ENCODE measurements at regions not wholly inside any gene's neighbourhood (a gene's known extent, or its start where the extent isn't known, plus 50 kb on each side); places are given as distances from the start of the nearest gene placed in this dataset.

GRCh38 chr2:150946831-150947230, 314.8 kb downstream of the RBM43 start:
- H3K36me3 Mint-ChIP-seq: no peaks in the 10 kb centered on the region
- H3K4me3 Mint-ChIP-seq: no peak overlapping the region
- no peak for ATAC-seq
- no peaks in the 10 kb centered on the region for H3K4me1 Mint-ChIP-seq
- H3K27ac Mint-ChIP-seq: no peak overlapping the region
- no peaks in the 10 kb centered on the region for H3K27me3 Mint-ChIP-seq
- H3K9me3 Mint-ChIP-seq: peaks cover 3% of the 10 kb centered on the region

GRCh38 chr2:150944315-150944714, 317.3 kb downstream of the RBM43 start:
- Mint-ChIP-seq H3K27ac (no peak overlapping the region), H3K27me3 (no peaks in the 10 kb centered on the region), H3K9me3 (peaks cover 4% of the 10 kb centered on the region), H3K4me3 (no peak overlapping the region), H3K36me3 (no peaks in the 10 kb centered on the region), H3K4me1 (no peaks in the 10 kb centered on the region)
- ATAC-seq: no peak

DNA sequence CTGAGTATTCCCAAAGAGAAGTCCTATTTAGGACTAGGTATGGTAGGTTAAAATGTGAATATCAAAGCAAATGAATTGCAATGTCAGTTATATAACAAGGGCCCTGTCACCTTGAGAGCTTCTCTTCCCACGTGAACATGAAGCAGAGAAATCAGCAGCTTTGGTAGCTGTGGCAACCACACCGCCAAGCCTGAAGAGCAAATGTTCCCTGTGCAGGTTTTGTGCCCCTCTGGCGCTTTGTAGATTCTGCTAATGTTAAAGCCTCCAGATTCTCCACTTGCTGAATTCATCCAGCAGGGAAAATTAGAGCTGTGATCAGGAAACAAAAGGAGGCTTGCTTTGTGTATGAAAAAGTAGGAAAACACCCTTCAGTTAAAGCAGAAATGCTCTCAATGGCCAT, 322.6 kb downstream of the RBM43 start:
- Mint-ChIP-seq H3K27ac (no peak overlapping the region), H3K4me3 (no peak overlapping the region), H3K4me1 (no peaks in the 10 kb centered on the region), H3K27me3 (no peaks in the 10 kb centered on the region), H3K36me3 (no peaks in the 10 kb centered on the region), H3K9me3 (peaks cover 4% of the 10 kb centered on the region)
- no peak for ATAC-seq

- Mint-ChIP-seq H3K9me3 (peaks cover 4% of the 10 kb centered on the region), H3K27me3 (no peaks in the 10 kb centered on the region), H3K36me3 (no peaks in the 10 kb centered on the region), H3K4me3 (no peak overlapping the region), H3K4me1 (no peaks in the 10 kb centered on the region), H3K27ac (no peak overlapping the region)
- ATAC-seq: no peak
Observed at GRCh38 chr2:150938527-150938926, 323.1 kb downstream of the RBM43 start.

DNA sequence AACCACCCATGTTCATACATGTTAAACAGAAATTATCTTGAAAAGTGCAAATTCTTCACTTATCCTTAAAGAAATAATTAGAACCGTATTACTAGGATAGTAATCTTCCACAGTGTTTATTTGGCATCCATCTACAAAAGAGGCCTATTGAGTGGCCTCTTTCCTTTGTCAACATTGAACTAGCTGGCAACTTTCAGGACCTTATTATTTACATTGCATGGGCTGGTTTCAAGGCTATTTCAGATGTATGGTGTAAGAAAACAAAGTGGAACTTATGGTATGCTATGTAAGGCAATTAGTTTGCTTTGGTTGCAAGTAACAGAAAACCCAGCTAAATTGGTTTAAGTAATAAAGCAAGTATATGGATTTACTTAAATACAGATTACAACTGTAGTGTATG, 324.6 kb downstream of the RBM43 start:
- Mint-ChIP-seq H3K4me3 (no peak overlapping the region), H3K4me1 (no peaks in the 10 kb centered on the region), H3K27ac (no peak overlapping the region), H3K9me3 (peaks cover 4% of the 10 kb centered on the region), H3K27me3 (no peaks in the 10 kb centered on the region), H3K36me3 (no peaks in the 10 kb centered on the region)
- no peak for ATAC-seq

DNA sequence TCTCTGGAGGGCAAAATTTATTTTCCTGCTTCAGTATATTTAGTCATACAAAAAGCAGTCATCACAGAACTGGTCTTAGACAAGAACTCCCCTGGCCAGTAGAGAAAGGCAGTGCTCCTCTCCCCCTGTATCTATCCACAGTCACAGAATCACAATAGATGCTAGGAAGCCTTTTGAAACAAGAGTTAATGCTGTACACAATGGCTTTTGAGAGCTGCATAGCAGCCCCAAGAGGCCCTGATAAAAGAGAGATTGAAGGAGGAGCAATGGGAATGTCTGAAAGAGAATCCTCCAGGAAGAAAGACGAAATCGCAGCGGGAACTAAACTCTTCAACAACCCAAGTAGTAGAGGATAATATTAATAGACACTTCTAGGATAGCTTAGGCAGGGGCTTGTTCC, 330.2 kb downstream of the RBM43 start:
- no peak for ATAC-seq
- H3K27me3 Mint-ChIP-seq: no peaks in the 10 kb centered on the region
- H3K36me3 Mint-ChIP-seq: no peaks in the 10 kb centered on the region
- H3K4me3 Mint-ChIP-seq: no peak overlapping the region
- no peaks in the 10 kb centered on the region for H3K4me1 Mint-ChIP-seq
- no peaks in the 10 kb centered on the region for H3K9me3 Mint-ChIP-seq
- H3K27ac Mint-ChIP-seq: no peak overlapping the region

DNA sequence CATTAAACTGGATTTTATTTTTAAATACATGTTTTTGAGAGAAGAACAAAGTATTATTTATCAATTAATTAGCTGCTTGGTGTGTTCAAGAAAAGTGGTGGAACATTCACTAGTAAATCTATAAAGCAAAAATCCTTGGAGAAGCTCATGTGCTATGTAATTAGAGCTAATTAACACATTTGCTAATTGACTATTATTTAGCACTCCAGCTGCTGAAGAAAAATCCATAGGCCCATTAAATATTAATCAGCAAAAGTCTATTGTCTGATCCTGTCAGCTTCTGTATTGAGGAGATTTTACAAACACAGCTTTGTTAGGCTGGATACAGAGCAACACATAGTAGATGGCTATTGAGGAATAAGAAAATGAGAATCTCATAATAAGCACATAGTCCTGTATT, 336.1 kb downstream of the RBM43 start:
- Mint-ChIP-seq H3K27ac (no peak overlapping the region), H3K9me3 (no peaks in the 10 kb centered on the region), H3K36me3 (no peaks in the 10 kb centered on the region), H3K4me3 (no peak overlapping the region), H3K27me3 (peaks cover 6% of the 10 kb centered on the region), H3K4me1 (no peaks in the 10 kb centered on the region)
- no peak for ATAC-seq

- Mint-ChIP-seq H3K4me3 (no peak overlapping the region), H3K27me3 (peaks cover 6% of the 10 kb centered on the region), H3K36me3 (no peaks in the 10 kb centered on the region), H3K4me1 (no peaks in the 10 kb centered on the region), H3K9me3 (no peaks in the 10 kb centered on the region), H3K27ac (no peak overlapping the region)
- ATAC-seq: no peak
Observed at GRCh38 chr2:150924878-150925277, 336.8 kb downstream of the RBM43 start.

DNA sequence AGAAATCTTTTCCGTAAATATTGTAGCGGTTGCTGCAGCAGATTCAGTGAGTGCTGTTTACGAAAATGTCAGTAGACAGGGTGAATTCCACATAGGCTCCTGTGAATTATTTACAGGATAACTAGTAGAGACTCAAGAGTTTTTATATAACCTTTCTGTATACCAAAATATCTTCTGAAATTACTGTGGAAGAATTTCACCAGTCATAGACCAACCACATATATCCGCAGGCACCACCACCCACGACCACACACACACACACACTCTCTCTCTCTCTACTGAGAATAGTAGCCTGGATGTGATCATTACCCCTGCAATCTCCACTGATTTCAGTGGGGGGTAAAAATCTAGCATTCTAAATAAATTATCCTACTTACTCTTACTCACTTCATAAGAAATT, 341.8 kb downstream of the RBM43 start:
- no peak overlapping the region for H3K4me3 Mint-ChIP-seq
- ATAC-seq: no peak
- no peaks in the 10 kb centered on the region for H3K4me1 Mint-ChIP-seq
- peaks cover 5% of the 10 kb centered on the region for H3K9me3 Mint-ChIP-seq
- H3K27ac Mint-ChIP-seq: no peak overlapping the region
- no peaks in the 10 kb centered on the region for H3K27me3 Mint-ChIP-seq
- no peaks in the 10 kb centered on the region for H3K36me3 Mint-ChIP-seq

DNA sequence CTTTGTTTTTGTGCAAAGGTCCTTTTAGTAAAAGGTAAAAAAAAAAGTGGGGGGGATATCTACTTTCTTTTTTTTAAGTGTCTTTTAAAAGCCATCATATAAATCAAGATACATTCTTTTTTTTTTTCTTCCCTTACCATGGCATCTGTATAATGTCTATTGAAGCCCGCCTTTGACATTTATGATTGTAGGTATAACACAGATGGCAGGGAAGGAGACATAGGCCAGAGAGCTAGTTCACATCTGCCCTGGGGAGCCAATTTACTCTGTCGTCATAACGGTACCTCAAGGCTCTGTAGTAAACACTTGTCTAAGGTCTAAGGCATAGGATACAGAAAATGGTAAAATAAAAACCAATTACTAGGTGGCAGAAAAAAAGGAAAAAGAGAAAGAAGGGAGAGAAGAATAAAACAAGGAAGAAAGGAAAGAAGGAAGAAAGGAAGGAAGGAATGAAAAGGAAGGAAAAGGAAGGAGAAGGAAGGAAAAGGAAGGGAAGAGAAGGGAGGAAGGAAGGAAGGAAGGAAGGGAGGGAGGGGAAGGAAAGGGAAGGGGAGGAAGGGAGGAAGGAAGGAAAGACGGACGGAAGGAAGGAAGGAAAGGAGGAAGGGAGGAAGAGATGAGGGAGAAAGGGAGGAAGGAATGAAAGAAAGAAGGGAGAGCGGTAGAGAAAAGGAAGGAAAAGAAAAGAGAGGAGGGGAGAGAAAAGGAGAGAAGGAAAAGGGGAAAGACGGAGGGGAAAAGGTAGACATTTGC, 343.5 kb downstream of the RBM43 start:
- peaks cover 5% of the 10 kb centered on the region for H3K9me3 Mint-ChIP-seq
- H3K4me3 Mint-ChIP-seq: no peak overlapping the region
- no peak overlapping the region for H3K27ac Mint-ChIP-seq
- H3K36me3 Mint-ChIP-seq: no peaks in the 10 kb centered on the region
- ATAC-seq: no peak
- H3K4me1 Mint-ChIP-seq: no peaks in the 10 kb centered on the region
- no peaks in the 10 kb centered on the region for H3K27me3 Mint-ChIP-seq

DNA sequence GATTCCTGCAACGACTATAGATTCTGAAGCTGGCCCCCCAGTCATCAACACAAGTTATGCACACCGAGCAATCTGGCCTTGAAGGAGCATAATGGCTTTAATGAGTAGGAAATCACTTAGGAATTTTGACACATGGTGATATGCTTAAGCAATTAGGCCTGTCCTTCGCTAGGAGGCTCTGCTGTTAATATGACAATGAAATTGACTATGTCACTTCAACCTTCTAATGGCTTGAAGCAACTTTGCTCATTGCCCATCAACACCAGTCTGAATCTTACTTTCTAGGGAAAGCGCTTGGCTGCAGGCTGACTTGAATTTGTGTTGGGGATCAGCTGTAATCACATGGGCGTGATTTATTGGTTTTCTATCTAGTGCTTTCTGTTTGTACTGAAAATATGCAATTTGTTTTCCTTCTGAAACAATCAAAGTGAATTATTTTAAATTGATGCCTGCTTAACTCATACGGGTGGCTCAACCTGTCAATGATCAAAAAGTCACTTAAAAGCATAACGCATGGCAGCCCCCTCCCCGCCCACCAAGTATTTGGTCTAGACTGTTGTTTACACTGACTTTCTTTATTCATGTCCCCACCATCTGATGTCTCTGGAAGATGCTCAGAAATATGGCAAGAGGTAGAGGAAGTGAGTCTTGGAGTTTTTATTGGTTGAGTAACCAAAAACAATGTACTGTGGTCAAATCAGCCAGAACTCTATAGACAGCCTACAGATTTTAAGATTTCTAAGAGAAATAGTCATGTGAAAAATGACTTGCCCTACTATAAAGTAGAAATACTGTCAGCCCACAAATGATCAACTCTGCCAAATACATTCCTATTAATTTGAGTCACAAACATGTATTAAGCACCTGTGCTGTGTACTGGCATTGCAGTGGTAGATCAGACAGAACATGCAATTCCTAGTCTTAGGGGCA, 344.9 kb downstream of the RBM43 start:
- Mint-ChIP-seq H3K27me3 (no peaks in the 10 kb centered on the region), H3K27ac (no peak overlapping the region), H3K9me3 (peaks cover 5% of the 10 kb centered on the region), H3K4me1 (no peaks in the 10 kb centered on the region), H3K4me3 (no peak overlapping the region), H3K36me3 (no peaks in the 10 kb centered on the region)
- ATAC-seq: no peak

GRCh38 chr2:150911766-150912280, 349.8 kb downstream of the RBM43 start:
- Mint-ChIP-seq H3K9me3 (peaks cover 3% of the 10 kb centered on the region), H3K4me1 (no peaks in the 10 kb centered on the region), H3K27ac (no peak overlapping the region), H3K27me3 (no peaks in the 10 kb centered on the region), H3K36me3 (no peaks in the 10 kb centered on the region), H3K4me3 (no peak overlapping the region)
- no peak for ATAC-seq

DNA sequence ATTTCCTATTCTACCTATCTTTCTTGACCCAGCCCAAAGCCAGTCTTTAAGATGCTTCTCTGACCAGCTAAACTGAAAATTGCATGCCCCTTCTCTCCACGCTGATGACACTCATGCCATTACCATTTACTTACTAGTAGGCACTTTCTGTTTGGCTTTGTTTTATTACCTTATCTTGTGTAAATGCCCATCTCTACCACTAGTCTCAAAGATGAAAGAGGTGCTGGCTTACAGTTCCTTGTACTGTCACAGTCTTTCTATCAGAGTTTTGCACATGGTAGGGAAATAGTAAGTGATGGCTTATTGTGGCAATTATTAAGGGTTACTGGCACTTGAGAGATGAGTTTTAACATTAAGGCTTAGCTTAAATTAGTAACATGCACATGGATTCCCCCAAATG, 352.1 kb downstream of the RBM43 start:
- Mint-ChIP-seq H3K9me3 (peaks cover 3% of the 10 kb centered on the region), H3K4me1 (no peaks in the 10 kb centered on the region), H3K4me3 (no peak overlapping the region), H3K36me3 (no peaks in the 10 kb centered on the region), H3K27ac (no peak overlapping the region), H3K27me3 (no peaks in the 10 kb centered on the region)
- no peak for ATAC-seq

GRCh38 chr2:150909090-150909489, 352.6 kb downstream of the RBM43 start:
- H3K4me3 Mint-ChIP-seq: no peak overlapping the region
- ATAC-seq: no peak
- no peaks in the 10 kb centered on the region for H3K36me3 Mint-ChIP-seq
- no peaks in the 10 kb centered on the region for H3K4me1 Mint-ChIP-seq
- peaks cover 3% of the 10 kb centered on the region for H3K9me3 Mint-ChIP-seq
- H3K27ac Mint-ChIP-seq: no peak overlapping the region
- H3K27me3 Mint-ChIP-seq: no peaks in the 10 kb centered on the region

- H3K27me3 Mint-ChIP-seq: no peaks in the 10 kb centered on the region
- no peaks in the 10 kb centered on the region for H3K4me1 Mint-ChIP-seq
- H3K27ac Mint-ChIP-seq: no peak overlapping the region
- no peaks in the 10 kb centered on the region for H3K36me3 Mint-ChIP-seq
- H3K4me3 Mint-ChIP-seq: no peak overlapping the region
- H3K9me3 Mint-ChIP-seq: peaks cover 3% of the 10 kb centered on the region
- no peak for ATAC-seq
Observed at GRCh38 chr2:150907466-150907865, 354.2 kb downstream of the RBM43 start.

DNA sequence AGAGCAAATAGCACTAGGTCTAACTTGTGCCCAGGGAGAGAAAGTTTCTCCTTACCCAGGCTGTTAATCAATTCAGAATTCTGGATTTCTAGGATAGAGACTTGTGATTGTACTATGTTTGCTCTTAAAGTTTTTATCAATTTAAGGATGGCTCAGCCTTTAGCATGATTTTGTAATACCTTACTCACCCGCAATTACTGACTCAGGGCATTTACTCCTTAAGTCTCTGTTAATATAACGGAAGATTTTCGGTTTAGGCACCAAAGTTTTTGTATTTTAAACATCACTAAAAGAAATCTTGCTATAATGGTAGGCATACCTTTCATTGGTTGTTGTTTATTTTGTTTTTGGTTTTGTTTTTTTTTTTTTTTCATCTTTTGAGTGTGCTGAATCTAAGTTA, 358.2 kb downstream of the RBM43 start:
- Mint-ChIP-seq H3K27me3 (no peaks in the 10 kb centered on the region), H3K4me3 (no peak overlapping the region), H3K36me3 (no peaks in the 10 kb centered on the region), H3K9me3 (peaks cover 6% of the 10 kb centered on the region), H3K4me1 (no peaks in the 10 kb centered on the region), H3K27ac (no peak overlapping the region)
- ATAC-seq: no peak

Data from stimulated activated memory B cell treated with anti-CD40 and anti-IgM and Interleukin-4, amounts not matched to agents 10 μg/mL and 1 μg/mL and 100 μg/mL, for 72 hours (primary cell).